ENCODE measurements at regions not wholly inside any gene's neighbourhood (a gene's known extent, or its start where the extent isn't known, plus 50 kb on each side); places are given as distances from the start of the nearest gene placed in this dataset.
A peak's percentile ranks its signal among the peaks of the same experiment; 100 is the strongest.
"Not testable (repeated sequence)": the region's sequence is repeated elsewhere in the genome, so short reads cannot be mapped to it uniquely, and the experiment has no call there.

DNA sequence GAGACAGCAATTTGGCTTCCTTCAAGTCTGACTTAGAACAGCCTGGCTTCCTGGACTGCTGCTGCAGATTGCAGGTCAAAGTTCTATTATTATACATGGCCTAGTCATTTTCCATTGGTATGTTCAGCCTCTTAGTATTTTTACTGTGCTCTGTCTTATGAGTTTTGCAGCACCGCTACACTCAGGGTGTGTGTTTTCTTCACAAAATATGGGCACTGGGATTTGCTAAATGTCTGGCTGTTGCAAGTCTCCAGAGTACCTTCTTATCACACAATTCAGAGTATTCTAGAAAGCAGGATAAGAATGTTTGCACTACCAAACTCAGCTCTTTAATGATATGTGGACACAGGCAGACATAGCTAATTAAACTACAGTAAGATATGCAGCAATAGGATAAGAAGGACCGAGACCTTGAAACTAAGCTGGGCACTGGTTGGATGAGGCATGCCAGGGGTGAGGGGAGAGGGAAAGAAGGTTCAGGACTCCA is 203.0 kb upstream of the PDZRN3 start:
- 17% methylated on average over 1 of the region's 2 CpGs for WGBS (ENCODE audit: insufficient coverage, low lambda C conversion rate)
- H3K36me3 ChIP-seq (ENCODE audit: control insufficient read depth, insufficient read depth, low read length), result no peaks in the 10 kb centered on the region
- H3K4me3 ChIP-seq (ENCODE audit: low read length), result no peak overlapping the region
- peak; percentile 81 to 97 for DNase-seq
- H3K9me3 ChIP-seq (ENCODE audit: control insufficient read depth, low read depth, low read length), result no peaks in the 10 kb centered on the region
- H3K27me3 ChIP-seq (ENCODE audit: control insufficient read depth, insufficient read depth, low read length), result no peaks in the 10 kb centered on the region
- peaks cover 21% of the 10 kb centered on the region for H3K4me1 ChIP-seq (ENCODE audit: control insufficient read depth, insufficient read depth, low read length)
- peak overlapping the region; percentile 90 for H3K27ac ChIP-seq (ENCODE audit: low read length)

GRCh38 chr3:73827204-73827603 is 202.5 kb upstream of the PDZRN3 start:
- H3K9me3 ChIP-seq (ENCODE audit: control insufficient read depth, low read depth, low read length), result no peaks in the 10 kb centered on the region
- peak overlapping the region; percentile 90 for H3K27ac ChIP-seq (ENCODE audit: low read length)
- WGBS (ENCODE audit: insufficient coverage, low lambda C conversion rate), result no CpG with 5 or more reads among the region's 2 CpGs
- peaks cover 21% of the 10 kb centered on the region for H3K4me1 ChIP-seq (ENCODE audit: control insufficient read depth, insufficient read depth, low read length)
- H3K27me3 ChIP-seq (ENCODE audit: control insufficient read depth, insufficient read depth, low read length), result no peaks in the 10 kb centered on the region
- H3K4me3 ChIP-seq (ENCODE audit: low read length), result no peak overlapping the region
- DNase-seq, result no peak
- no peaks in the 10 kb centered on the region for H3K36me3 ChIP-seq (ENCODE audit: control insufficient read depth, insufficient read depth, low read length)

- not testable (repeated sequence) for H3K27me3 ChIP-seq (ENCODE audit: control insufficient read depth, insufficient read depth, low read length); H3K36me3 ChIP-seq (ENCODE audit: control insufficient read depth, insufficient read depth, low read length); H3K9me3 ChIP-seq (ENCODE audit: control insufficient read depth, low read depth, low read length); H3K27ac ChIP-seq (ENCODE audit: low read length); H3K4me3 ChIP-seq (ENCODE audit: low read length); DNase-seq; H3K4me1 ChIP-seq (ENCODE audit: control insufficient read depth, insufficient read depth, low read length)
Measured at GRCh38 chr3:73820896-73821295, 196.2 kb upstream of the PDZRN3 start.

DNA sequence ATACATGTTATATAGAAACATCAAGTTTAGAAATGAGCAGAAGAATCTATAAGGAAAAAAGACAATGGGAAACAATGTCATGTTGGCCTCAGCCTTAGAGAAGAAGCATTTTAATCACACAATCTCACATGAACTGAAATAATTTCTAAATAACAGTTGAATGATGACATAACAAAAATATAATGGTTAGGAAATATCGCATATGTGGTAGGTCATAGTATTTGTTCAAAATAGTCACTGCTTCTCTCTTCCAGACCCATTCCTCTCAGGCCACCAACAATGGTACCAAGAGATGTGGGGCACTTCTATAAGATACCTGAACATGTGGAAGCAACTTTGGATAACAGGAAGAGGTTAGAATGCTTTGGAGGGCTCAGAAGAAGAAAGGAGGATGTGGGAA is 195.7 kb upstream of the PDZRN3 start:
- Histone ChIP-seq H3K27ac (ENCODE audit: low read length) (no peak overlapping the region), H3K4me3 (ENCODE audit: low read length) (no peak overlapping the region), H3K4me1 (ENCODE audit: control insufficient read depth, insufficient read depth, low read length) (peaks cover 3% of the 10 kb centered on the region), H3K36me3 (ENCODE audit: control insufficient read depth, insufficient read depth, low read length) (no peaks in the 10 kb centered on the region), H3K27me3 (ENCODE audit: control insufficient read depth, insufficient read depth, low read length) (no peaks in the 10 kb centered on the region), H3K9me3 (ENCODE audit: control insufficient read depth, low read depth, low read length) (no peaks in the 10 kb centered on the region)
- no CpG with 5 or more reads among the region's 1 CpG for WGBS (ENCODE audit: insufficient coverage, low lambda C conversion rate)
- DNase-seq, result no peak

- no peak overlapping the region for H3K27ac ChIP-seq (ENCODE audit: low read length)
- H3K9me3 ChIP-seq (ENCODE audit: control insufficient read depth, low read depth, low read length), result no peaks in the 10 kb centered on the region
- H3K27me3 ChIP-seq (ENCODE audit: control insufficient read depth, insufficient read depth, low read length), result no peaks in the 10 kb centered on the region
- H3K4me3 ChIP-seq (ENCODE audit: low read length), result no peak overlapping the region
- no peak for DNase-seq
- H3K4me1 ChIP-seq (ENCODE audit: control insufficient read depth, insufficient read depth, low read length), result peaks cover 14% of the 10 kb centered on the region
- H3K36me3 ChIP-seq (ENCODE audit: control insufficient read depth, insufficient read depth, low read length), result no peaks in the 10 kb centered on the region
- no CpG with 5 or more reads among the region's 1 CpG for WGBS (ENCODE audit: insufficient coverage, low lambda C conversion rate)
Measured at GRCh38 chr3:73815966-73816365, 191.2 kb upstream of the PDZRN3 start.

DNA sequence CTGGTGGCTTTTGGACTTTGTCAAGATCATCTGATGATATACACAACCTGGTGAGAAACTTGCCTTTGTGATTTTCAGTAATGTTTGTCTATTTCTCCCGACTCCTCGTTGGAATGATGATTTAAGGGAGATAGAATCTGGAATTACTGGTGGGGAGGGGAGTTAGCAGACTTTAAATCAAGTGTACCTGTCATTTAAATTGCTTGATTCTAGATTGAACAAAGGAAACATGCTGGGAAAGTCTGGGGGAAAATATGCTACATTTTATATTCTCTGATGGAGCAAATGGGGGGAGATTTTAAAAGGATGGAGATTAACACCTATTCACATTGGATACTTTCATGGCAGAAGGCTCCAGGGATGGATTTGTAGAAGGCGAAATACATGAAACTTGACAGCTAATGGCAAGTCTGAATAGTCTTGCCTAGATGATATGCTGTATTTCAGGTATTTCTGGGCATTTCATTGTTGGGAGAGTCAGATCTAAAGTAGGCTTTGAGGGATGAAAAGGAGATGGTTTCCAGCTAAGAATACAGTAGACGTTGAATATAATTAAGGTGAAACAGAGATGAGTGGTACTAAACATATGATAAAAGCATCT is 189.1 kb upstream of the PDZRN3 start:
- H3K27ac ChIP-seq (ENCODE audit: low read length), result no peak overlapping the region
- WGBS (ENCODE audit: insufficient coverage, low lambda C conversion rate), result 90% methylated on average over 1 of the region's 4 CpGs
- H3K9me3 ChIP-seq (ENCODE audit: control insufficient read depth, low read depth, low read length), result no peaks in the 10 kb centered on the region
- H3K4me3 ChIP-seq (ENCODE audit: low read length), result no peak overlapping the region
- H3K4me1 ChIP-seq (ENCODE audit: control insufficient read depth, insufficient read depth, low read length), result peaks cover 11% of the 10 kb centered on the region
- no peak for DNase-seq
- no peaks in the 10 kb centered on the region for H3K36me3 ChIP-seq (ENCODE audit: control insufficient read depth, insufficient read depth, low read length)
- no peaks in the 10 kb centered on the region for H3K27me3 ChIP-seq (ENCODE audit: control insufficient read depth, insufficient read depth, low read length)

DNA sequence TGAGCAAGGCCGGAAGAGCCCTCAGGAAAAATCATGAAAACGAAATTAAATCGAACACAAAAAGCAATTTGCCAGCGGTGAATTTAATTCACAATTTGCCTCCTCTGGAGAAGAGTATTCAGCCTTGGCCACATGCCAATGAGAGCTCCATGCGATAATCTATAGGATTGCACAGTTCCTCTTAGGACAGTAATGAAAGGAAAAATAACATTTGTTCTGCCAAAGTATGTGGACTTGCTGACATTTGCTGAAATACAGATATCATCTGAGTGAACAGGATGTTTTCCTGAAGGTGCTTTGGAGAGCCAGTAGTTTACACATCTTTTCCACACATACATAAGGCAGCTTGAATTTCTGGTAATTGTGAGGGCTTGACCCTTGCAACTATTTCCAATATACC is 188.6 kb upstream of the PDZRN3 start:
- peak; percentile 35 to 51 for DNase-seq
- WGBS (ENCODE audit: insufficient coverage, low lambda C conversion rate), result 83% methylated on average over 4 of the region's 5 CpGs
- H3K27ac ChIP-seq (ENCODE audit: low read length), result no peak overlapping the region
- H3K4me3 ChIP-seq (ENCODE audit: low read length), result no peak overlapping the region
- no peaks in the 10 kb centered on the region for H3K27me3 ChIP-seq (ENCODE audit: control insufficient read depth, insufficient read depth, low read length)
- H3K4me1 ChIP-seq (ENCODE audit: control insufficient read depth, insufficient read depth, low read length), result peaks cover 11% of the 10 kb centered on the region
- no peaks in the 10 kb centered on the region for H3K9me3 ChIP-seq (ENCODE audit: control insufficient read depth, low read depth, low read length)
- H3K36me3 ChIP-seq (ENCODE audit: control insufficient read depth, insufficient read depth, low read length), result no peaks in the 10 kb centered on the region

- no peaks in the 10 kb centered on the region for H3K36me3 ChIP-seq (ENCODE audit: control insufficient read depth, insufficient read depth, low read length)
- H3K4me1 ChIP-seq (ENCODE audit: control insufficient read depth, insufficient read depth, low read length), result peaks cover 11% of the 10 kb centered on the region
- 88% methylated on average over 1 of the region's 3 CpGs for WGBS (ENCODE audit: insufficient coverage, low lambda C conversion rate)
- H3K9me3 ChIP-seq (ENCODE audit: control insufficient read depth, low read depth, low read length), result no peaks in the 10 kb centered on the region
- no peak overlapping the region for H3K4me3 ChIP-seq (ENCODE audit: low read length)
- no peak overlapping the region for H3K27ac ChIP-seq (ENCODE audit: low read length)
- DNase-seq, result no peak
- no peaks in the 10 kb centered on the region for H3K27me3 ChIP-seq (ENCODE audit: control insufficient read depth, insufficient read depth, low read length)
Measured at GRCh38 chr3:73812054-73812453, 187.3 kb upstream of the PDZRN3 start.

DNA sequence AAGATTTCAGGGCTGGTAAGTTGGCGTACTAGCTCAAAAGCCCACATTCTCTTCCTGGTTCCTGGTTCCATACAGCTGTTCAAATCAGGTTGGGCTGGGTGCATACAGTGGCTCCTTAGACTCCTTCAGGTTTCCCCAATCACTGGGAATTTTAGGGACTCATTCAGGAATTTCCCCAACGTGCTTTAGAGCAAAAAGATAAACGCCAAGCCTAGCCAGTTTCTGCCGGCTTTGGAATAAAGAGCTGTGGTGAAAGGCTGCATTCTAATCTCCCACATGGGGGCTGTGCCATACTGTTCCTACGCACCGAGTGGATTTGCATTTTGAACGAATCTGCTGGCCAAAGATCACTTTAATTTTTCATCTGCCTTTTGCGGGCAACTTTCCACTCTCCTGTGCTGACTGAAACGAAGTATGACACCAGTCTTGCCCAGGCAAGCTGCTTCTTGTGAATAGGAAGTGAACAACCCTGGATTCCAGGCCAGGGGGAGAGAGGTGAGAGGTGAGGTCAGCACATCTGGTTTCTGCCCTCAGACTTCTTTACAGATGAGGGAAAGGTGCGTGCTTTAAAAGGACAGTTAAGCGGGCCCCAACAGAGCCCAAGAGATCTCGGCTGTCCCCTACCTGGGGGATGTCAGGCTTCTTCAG is 184.2 kb upstream of the PDZRN3 start:
- H3K36me3 ChIP-seq (ENCODE audit: control insufficient read depth, insufficient read depth, low read length), result no peaks in the 10 kb centered on the region
- 60% methylated on average over 1 of the region's 12 CpGs for WGBS (ENCODE audit: insufficient coverage, low lambda C conversion rate)

DNA sequence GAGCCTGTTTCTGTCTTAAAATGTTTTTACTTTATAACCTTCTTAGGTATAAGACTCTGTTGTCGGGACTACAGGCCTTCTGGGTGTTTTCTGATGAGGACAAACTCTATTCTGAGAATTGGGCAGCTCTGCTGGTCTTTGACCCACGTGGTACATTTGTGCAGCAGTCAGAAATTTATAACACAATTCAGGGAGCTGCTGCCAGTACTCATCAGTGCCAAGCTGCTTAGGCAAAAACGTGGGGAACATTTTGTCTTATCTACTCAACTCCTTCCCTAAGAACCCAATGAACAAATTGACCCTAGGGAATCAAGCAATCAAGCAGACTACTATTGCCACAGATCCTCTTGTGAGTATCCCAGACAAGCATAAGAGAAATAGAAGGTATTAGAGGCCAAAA is 180.7 kb upstream of the PDZRN3 start:
- no peaks in the 10 kb centered on the region for H3K36me3 ChIP-seq (ENCODE audit: control insufficient read depth, insufficient read depth, low read length)
- H3K27ac ChIP-seq (ENCODE audit: low read length), result no peak overlapping the region
- no peak overlapping the region for H3K4me3 ChIP-seq (ENCODE audit: low read length)
- H3K4me1 ChIP-seq (ENCODE audit: control insufficient read depth, insufficient read depth, low read length), result no peaks in the 10 kb centered on the region
- no CpG with 5 or more reads among the region's 3 CpGs for WGBS (ENCODE audit: insufficient coverage, low lambda C conversion rate)
- no peaks in the 10 kb centered on the region for H3K27me3 ChIP-seq (ENCODE audit: control insufficient read depth, insufficient read depth, low read length)
- no peaks in the 10 kb centered on the region for H3K9me3 ChIP-seq (ENCODE audit: control insufficient read depth, low read depth, low read length)
- DNase-seq, result no peak

More for the DNA sequence above, 184.2 kb upstream of the PDZRN3 start:
- Histone ChIP-seq H3K27me3 (ENCODE audit: control insufficient read depth, insufficient read depth, low read length) (no peaks in the 10 kb centered on the region), H3K4me3 (ENCODE audit: low read length) (no peak overlapping the region), H3K4me1 (ENCODE audit: control insufficient read depth, insufficient read depth, low read length) (peaks cover 10% of the 10 kb centered on the region), H3K9me3 (ENCODE audit: control insufficient read depth, low read depth, low read length) (no peaks in the 10 kb centered on the region), H3K27ac (ENCODE audit: low read length) (no peak overlapping the region)
- DNase-seq, result peak; percentile 26 to 69

DNA sequence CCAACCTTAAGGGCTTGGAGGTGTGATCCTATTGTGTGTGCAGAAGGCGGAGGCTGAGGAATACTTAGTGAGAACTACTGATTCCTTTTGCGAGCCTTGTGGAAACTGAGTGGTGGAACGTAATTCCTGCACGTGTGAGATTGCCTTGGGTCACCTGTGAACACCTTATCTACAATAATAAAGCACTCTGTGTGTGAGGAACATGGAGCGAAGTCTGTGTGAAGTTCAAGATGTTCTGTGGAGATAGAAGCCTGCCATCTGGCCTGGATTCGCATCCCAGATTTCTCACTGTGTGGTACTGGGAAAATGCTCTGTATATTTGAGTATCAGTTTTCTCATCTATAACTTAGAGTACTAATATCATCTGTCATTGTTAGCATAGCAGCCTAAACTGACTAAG is 179.5 kb upstream of the PDZRN3 start:
- no CpG with 5 or more reads among the region's 6 CpGs for WGBS (ENCODE audit: insufficient coverage, low lambda C conversion rate)
- Histone ChIP-seq H3K4me1 (ENCODE audit: control insufficient read depth, insufficient read depth, low read length) (no peaks in the 10 kb centered on the region), H3K27me3 (ENCODE audit: control insufficient read depth, insufficient read depth, low read length) (no peaks in the 10 kb centered on the region), H3K4me3 (ENCODE audit: low read length) (no peak overlapping the region), H3K36me3 (ENCODE audit: control insufficient read depth, insufficient read depth, low read length) (no peaks in the 10 kb centered on the region), H3K27ac (ENCODE audit: low read length) (no peak overlapping the region), H3K9me3 (ENCODE audit: control insufficient read depth, low read depth, low read length) (no peaks in the 10 kb centered on the region)
- DNase-seq, result peak in 1 of 2 donors; percentile 40
